ENCODE measurements at regions not wholly inside any gene's neighbourhood (a gene's known extent, or its start where the extent isn't known, plus 50 kb on each side); places are given as distances from the start of the nearest gene placed in this dataset.

GRCh38 chr9:107700847-107701246, 211.3 kb upstream of the KLF4 start:
- no TSS peak for BruUV-seq (replicated peaks)
- H3K79me2 ChIP-seq (ENCODE audit: control insufficient read depth, insufficient read depth, low read length) = no peaks in the 10 kb centered on the region
- intact Hi-C loops (cut with micrococcal nuclease) (loop anchor here (5.0 kb wide), 1 partner anchor 166 kb away; no protein-coding TSS in a partner anchor), dilution Hi-C loops (cut with MboI; ENCODE audit: extremely low pct_ligation_motif_present, low sequenced_read_pairs) (no loop called here)
- DNase-seq (ENCODE audit: low read depth, low spot score) (no peak), FAIRE-seq (no peak)
- H3K4me2 ChIP-seq (ENCODE audit: insufficient read depth, low read length) = no peak overlapping the region
- H3K36me3 ChIP-seq (ENCODE audit: control insufficient read depth in 2 of 2, extremely low read depth in 1 of 2, insufficient read depth in 2 of 2, low read length in 2 of 2) = no peaks in the 10 kb centered on the region
- TF ChIP-seq JUN (IDR thresholded peaks at IDR 0.05; ENCODE audit: borderline replicate concordance, insufficient read depth, insufficient read length, low read depth) = no peak
- no peak for TF ChIP-seq EZH2 (IDR thresholded peaks at IDR 0.05; ENCODE audit: borderline replicate concordance, low read depth, low read length, severe bottlenecking)
- TF ChIP-seq CTCF (IDR thresholded peaks at IDR 0.05; ENCODE audit: extremely low read depth in 1 of 2, insufficient read depth in 1 of 2, low read depth in 1 of 2, low read length in 2 of 2) = no peak
- TF ChIP-seq POLR2A (IDR thresholded peaks at IDR 0.05; ENCODE audit: low read depth, low read length) = no peak
- TF ChIP-seq MYC (IDR thresholded peaks at IDR 0.05; ENCODE audit: low read depth, low read length) = no peak
- TF ChIP-seq FOS (IDR thresholded peaks at IDR 0.05; ENCODE audit: borderline replicate concordance, insufficient read depth, low read length) = no peak
- no peak for TF ChIP-seq MAX (IDR thresholded peaks at IDR 0.05; ENCODE audit: insufficient read depth, insufficient read length)
- no peak for TF ChIP-seq GATA2 (IDR thresholded peaks at IDR 0.05; ENCODE audit: insufficient read depth, insufficient read length, low read depth, low read length)
- H3K27ac ChIP-seq (ENCODE audit: insufficient read depth, low read depth, low read length) = no peak overlapping the region
- H3K9me1 ChIP-seq (replicated peaks; ENCODE audit: control insufficient read depth, extremely low read depth, insufficient read depth, low read length) = no peaks in the 10 kb centered on the region
- no peak overlapping the region for H3K4me3 ChIP-seq (replicated peaks in 1 of 3; ENCODE audit: insufficient read depth in 1 of 3, low read depth in 1 of 3, low read length in 3 of 3)
- no peak overlapping the region for H3K9ac ChIP-seq (replicated peaks; ENCODE audit: extremely low read depth, insufficient read depth, low read length)
- ChIA-PET CTCF (no interaction called here), POLR2A (no interaction called here)
- peaks cover 2 to 6% of the 10 kb centered on the region in 2 experiments for H3K27me3 ChIP-seq (ENCODE audit: control insufficient read depth in 2 of 2, insufficient read depth in 2 of 2, low read length in 2 of 2)
- H2AFZ ChIP-seq (ENCODE audit: low read depth, low read length) = no peak overlapping the region
- no peaks in the 10 kb centered on the region for H3K4me1 ChIP-seq (ENCODE audit: control insufficient read depth, extremely low read depth, insufficient read depth, low read length)
- H4K20me1 ChIP-seq (replicated peaks; ENCODE audit: control insufficient read depth, extremely low read depth, insufficient read depth, low read length) = no peaks in the 10 kb centered on the region
- no peaks in the 10 kb centered on the region for H3K9me3 ChIP-seq (replicated peaks; ENCODE audit: control insufficient read depth, insufficient read depth, low read length)

Measured in endothelial cell of umbilical vein (primary cell).